ENCODE measurements at regions not wholly inside any gene's neighbourhood (a gene's known extent, or its start where the extent isn't known, plus 50 kb on each side); places are given as distances from the start of the nearest gene placed in this dataset.

GRCh38 chr16:47886631-47887415 is 269.0 kb downstream of the ABCC12 start:
- Histone ChIP-seq H3K36me3 (ENCODE audit: control insufficient read depth, insufficient read depth, low read length) (no peaks in the 10 kb centered on the region), H3K27me3 (ENCODE audit: control insufficient read depth in 2 of 2, insufficient read depth in 2 of 2, low read length in 2 of 2) (peaks cover 0 to 5% of the 10 kb centered on the region in 2 experiments; a peak in 1 of 5 replicates), H3K9me3 (replicated peaks; ENCODE audit: control insufficient read depth, insufficient read depth, low read depth, low read length) (no peaks in the 10 kb centered on the region), H3K4me3 (no peak overlapping the region), H4K20me1 (replicated peaks; ENCODE audit: control insufficient read depth, insufficient read depth, low read length) (no peaks in the 10 kb centered on the region), H3K9ac (ENCODE audit: insufficient read depth in 1 of 2, low read depth in 2 of 2, low read length in 2 of 2) (no peak overlapping the region), H3K4me2 (ENCODE audit: insufficient read depth, low read length) (no peak overlapping the region), H3K4me1 (replicated peaks in 1 of 2; ENCODE audit: control insufficient read depth in 2 of 2, insufficient read depth in 2 of 2, low read length in 2 of 2) (no peaks in the 10 kb centered on the region), H3K27ac (ENCODE audit: extremely low read depth, low read depth, low read length) (no peak overlapping the region), H3K79me2 (ENCODE audit: control insufficient read depth, insufficient read depth, low read length) (no peaks in the 10 kb centered on the region), H2AFZ (ENCODE audit: low read depth, low read length) (no peak overlapping the region), H3K9me1 (ENCODE audit: control insufficient read depth, insufficient read depth, low read length) (no peaks in the 10 kb centered on the region)
- FAIRE-seq (no peak), DNase-seq (ENCODE audit: extremely low read depth in 1 of 4, low spot score in 3 of 4) (no peak), ATAC-seq (no peak)
- in situ Hi-C loops (cut with MboI) (no loop called here), intact Hi-C loops (cut with micrococcal nuclease) (no loop called here)
- TF ChIP-seq NEUROD1 (IDR thresholded peaks at IDR 0.05; ENCODE audit: borderline replicate concordance, low read depth, low read length, partially characterized antibody) (no peak), ZNF639 (CRISPR knock-in tag; conservative IDR thresholded peaks at IDR 0.05 in 1 of 2, IDR thresholded peaks at IDR 0.05 in 1 of 2) (no peak), ZNF551 (CRISPR knock-in tag; IDR thresholded peaks at IDR 0.05) (no peak)
- TF ChIP-seq, protein P1, sequence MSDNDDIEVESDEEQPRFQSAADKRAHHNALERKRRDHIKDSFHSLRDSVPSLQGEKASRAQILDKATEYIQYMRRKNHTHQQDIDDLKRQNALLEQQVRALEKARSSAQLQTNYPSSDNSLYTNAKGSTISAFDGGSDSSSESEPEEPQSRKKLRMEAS (CRISPR knock-in tag; IDR thresholded peaks at IDR 0.05) = no peak
- WGBS (ENCODE audit: insufficient coverage, low coverage, missing lambda C conversion rate) = 1% methylated on average over 11 of the region's 11 CpGs
- ChIA-PET POLR2A (interaction anchor here (0.7 kb wide), 1 partner anchor 232 kb away, joined by 3 read pairs; no protein-coding TSS in a partner anchor), CTCF (ENCODE audit: low intra/inter-chr PET ratio) (no interaction called here)
- BruUV-seq (replicated peaks) = no TSS peak
